GM06990 (cell line): ENCODE measurements at regions not wholly inside any gene's neighbourhood (a gene's known extent, or its start where the extent isn't known, plus 50 kb on each side); places are given as distances from the start of the nearest gene placed in this dataset.

Source experiments
- DNase-seq: peaks from one replicate; pipeline ENCODE4 v3.0.0-alpha.2; 2011; ENCODE audit not compliant: insufficient read length; ENCODE audit errors: extremely low read depth
- H3K27me3 ChIP-seq: replicated peaks from 2 replicates; pipeline ENCODE4 v1.6.0; 2011; ENCODE audit warnings: low read length; ENCODE audit not compliant: control insufficient read depth, insufficient read depth
- H3K36me3 ChIP-seq: 2 replicates; pipeline ENCODE4 v1.5.1; 2011; ENCODE audit warnings: low read length; ENCODE audit not compliant: control insufficient read depth, insufficient read depth
- H3K4me3 ChIP-seq: replicated peaks from 2 replicates; pipeline ENCODE4 v1.5.1; 2011; ENCODE audit warnings: low read depth, mild to moderate bottlenecking, control low read depth, low read length
- CTCF ChIP-seq: IDR thresholded peaks from 2 replicates; pipeline ENCODE4 v1.5.1; 2011; ENCODE audit warnings: low read length, control low read depth, mild to moderate bottlenecking, inconsistent platforms; ENCODE audit not compliant: insufficient read depth, poor library complexity, severe bottlenecking

GRCh38 chr6:112802144-112802543 lies 455.0 kb downstream of the RFPL4B start:
- no peaks in the 10 kb centered on the region for H3K27me3 ChIP-seq
- DNase-seq: no peak
- no peak for TF ChIP-seq CTCF
- no peak overlapping the region for H3K4me3 ChIP-seq
- no peaks in the 10 kb centered on the region for H3K36me3 ChIP-seq

GRCh38 chr6:112804638-112805330 lies 457.7 kb downstream of the RFPL4B start:
- DNase-seq: no peak
- H3K4me3 ChIP-seq: no peak overlapping the region

GRCh38 chr6:112806163-112806865 lies 459.2 kb downstream of the RFPL4B start:
- Histone ChIP-seq H3K27me3 (no peaks in the 10 kb centered on the region), H3K36me3 (no peaks in the 10 kb centered on the region), H3K4me3 (no peak overlapping the region)
- no peak for TF ChIP-seq CTCF
- no peak for DNase-seq

More at GRCh38 chr6:112804638-112805330, 457.7 kb downstream of the RFPL4B start:
- no peaks in the 10 kb centered on the region for H3K27me3 ChIP-seq
- no peak for TF ChIP-seq CTCF
- no peaks in the 10 kb centered on the region for H3K36me3 ChIP-seq

- DNase-seq: no peak
These were observed 474.3 kb downstream of the RFPL4B start for GRCh38 chr6:112821476-112821875.

GRCh38 chr6:112822769-112823168 lies 475.6 kb downstream of the RFPL4B start:
- H3K27me3 ChIP-seq: no peaks in the 10 kb centered on the region
- no peak overlapping the region for H3K4me3 ChIP-seq
- no peaks in the 10 kb centered on the region for H3K36me3 ChIP-seq
- no peak for DNase-seq
- no peak for TF ChIP-seq CTCF

More at GRCh38 chr6:112821476-112821875, 474.3 kb downstream of the RFPL4B start:
- Histone ChIP-seq H3K36me3 (no peaks in the 10 kb centered on the region), H3K27me3 (no peaks in the 10 kb centered on the region), H3K4me3 (no peak overlapping the region)
- TF ChIP-seq CTCF: no peak
